HL-60 (cell line): ENCODE measurements at regions not wholly inside any gene's neighbourhood (a gene's known extent, or its start where the extent isn't known, plus 50 kb on each side); places are given as distances from the start of the nearest gene placed in this dataset.

Experiments
- DNase-seq, 2 experiments: peaks; one replicate each; pipeline ENCODE4 v3.0.0-alpha.2; 2010 to 2020; ENCODE audit warnings: low read depth in 1 of 2, low spot score in 1 of 2
- H3K27ac ChIP-seq: fragments of 250-450 bp; sonication (Bioruptor Pico); replicated peaks from 2 replicates; pipeline ENCODE4 v1.5.1; 2020; ENCODE audit warnings: mild to moderate bottlenecking, moderate library complexity
- H3K27me3 ChIP-seq: fragments of 250-450 bp; sonication (Bioruptor Pico); 2 replicates; pipeline ENCODE4 v1.5.1; 2021; ENCODE audit warnings: mild to moderate bottlenecking, moderate library complexity; ENCODE audit not compliant: insufficient read depth, poor library complexity, severe bottlenecking
- H3K4me3 ChIP-seq: replicated peaks from 2 replicates; pipeline ENCODE4 v1.5.1; 2011; ENCODE audit warnings: mild to moderate bottlenecking, control low read depth, low read length; ENCODE audit not compliant: insufficient read depth
- GABPA ChIP-seq: IDR thresholded peaks from 2 replicates; pipeline ENCODE4 v1.6.1; 2012; ENCODE audit warnings: low read depth
- POLR2AphosphoS5 ChIP-seq: IDR thresholded peaks from 2 replicates; pipeline ENCODE4 v1.6.1; 2012; ENCODE audit warnings: low read depth
- SPI1 ChIP-seq: IDR thresholded peaks from 2 replicates; pipeline ENCODE4 v1.6.1; 2012; ENCODE audit warnings: low read depth, mild to moderate bottlenecking, borderline replicate concordance
- TF ChIP-seq, protein P1 (sequence below): IDR thresholded peaks from one replicate; pipeline ENCODE4 v1.5.1; 2011; ENCODE audit warnings: low read length, control low read depth, inconsistent platforms; ENCODE audit not compliant: insufficient read depth
- TF ChIP-seq, protein P2 (sequence below): IDR thresholded peaks from 2 replicates; pipeline ENCODE4 v1.6.1; 2012; ENCODE audit warnings: low read depth; ENCODE audit not compliant: insufficient replicate concordance

DNA sequence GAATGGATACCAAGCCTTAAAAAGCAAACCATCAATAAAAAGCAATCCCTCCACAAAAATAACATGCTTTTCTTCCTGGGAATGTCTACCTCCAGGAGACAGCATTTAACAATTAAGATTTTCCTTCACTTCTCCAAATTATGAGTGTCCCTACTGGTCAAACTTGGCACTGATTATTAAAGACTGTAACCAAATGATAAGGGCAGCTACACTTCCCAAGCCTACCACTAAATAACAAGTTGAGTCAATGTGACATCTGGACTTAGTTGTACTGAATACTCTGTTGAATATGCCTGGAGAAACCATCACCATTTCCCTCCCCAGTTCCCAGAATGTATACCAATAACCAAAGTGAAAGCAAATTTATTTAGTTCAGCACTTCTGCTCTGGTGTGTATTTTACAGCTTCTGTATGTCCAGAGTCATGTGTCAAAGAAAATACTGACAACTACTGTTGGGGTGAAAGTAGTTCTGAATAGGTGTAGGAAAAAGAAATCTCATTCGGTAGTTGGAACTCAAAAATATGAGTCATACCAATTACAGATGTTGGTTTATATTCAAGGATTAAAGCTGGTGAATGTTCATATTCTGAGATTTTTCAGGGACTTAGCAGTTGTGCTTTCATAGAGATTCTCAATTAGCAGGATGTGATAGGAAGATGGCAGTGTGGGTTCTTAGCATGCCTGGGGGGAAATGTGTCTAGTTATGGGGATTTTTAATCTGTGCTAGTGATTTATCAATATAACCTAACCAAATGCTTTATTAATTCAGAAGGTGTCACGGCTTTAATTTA is 1291.6 kb upstream of the GYPC start:
- Histone ChIP-seq H3K27ac (no peak overlapping the region), H3K27me3 (no peaks in the 10 kb centered on the region), H3K4me3 (no peak overlapping the region)
- DNase-seq = no peak
- TF ChIP-seq, protein P1, sequence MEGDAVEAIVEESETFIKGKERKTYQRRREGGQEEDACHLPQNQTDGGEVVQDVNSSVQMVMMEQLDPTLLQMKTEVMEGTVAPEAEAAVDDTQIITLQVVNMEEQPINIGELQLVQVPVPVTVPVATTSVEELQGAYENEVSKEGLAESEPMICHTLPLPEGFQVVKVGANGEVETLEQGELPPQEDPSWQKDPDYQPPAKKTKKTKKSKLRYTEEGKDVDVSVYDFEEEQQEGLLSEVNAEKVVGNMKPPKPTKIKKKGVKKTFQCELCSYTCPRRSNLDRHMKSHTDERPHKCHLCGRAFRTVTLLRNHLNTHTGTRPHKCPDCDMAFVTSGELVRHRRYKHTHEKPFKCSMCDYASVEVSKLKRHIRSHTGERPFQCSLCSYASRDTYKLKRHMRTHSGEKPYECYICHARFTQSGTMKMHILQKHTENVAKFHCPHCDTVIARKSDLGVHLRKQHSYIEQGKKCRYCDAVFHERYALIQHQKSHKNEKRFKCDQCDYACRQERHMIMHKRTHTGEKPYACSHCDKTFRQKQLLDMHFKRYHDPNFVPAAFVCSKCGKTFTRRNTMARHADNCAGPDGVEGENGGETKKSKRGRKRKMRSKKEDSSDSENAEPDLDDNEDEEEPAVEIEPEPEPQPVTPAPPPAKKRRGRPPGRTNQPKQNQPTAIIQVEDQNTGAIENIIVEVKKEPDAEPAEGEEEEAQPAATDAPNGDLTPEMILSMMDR = no peak
- TF ChIP-seq, protein P2, sequence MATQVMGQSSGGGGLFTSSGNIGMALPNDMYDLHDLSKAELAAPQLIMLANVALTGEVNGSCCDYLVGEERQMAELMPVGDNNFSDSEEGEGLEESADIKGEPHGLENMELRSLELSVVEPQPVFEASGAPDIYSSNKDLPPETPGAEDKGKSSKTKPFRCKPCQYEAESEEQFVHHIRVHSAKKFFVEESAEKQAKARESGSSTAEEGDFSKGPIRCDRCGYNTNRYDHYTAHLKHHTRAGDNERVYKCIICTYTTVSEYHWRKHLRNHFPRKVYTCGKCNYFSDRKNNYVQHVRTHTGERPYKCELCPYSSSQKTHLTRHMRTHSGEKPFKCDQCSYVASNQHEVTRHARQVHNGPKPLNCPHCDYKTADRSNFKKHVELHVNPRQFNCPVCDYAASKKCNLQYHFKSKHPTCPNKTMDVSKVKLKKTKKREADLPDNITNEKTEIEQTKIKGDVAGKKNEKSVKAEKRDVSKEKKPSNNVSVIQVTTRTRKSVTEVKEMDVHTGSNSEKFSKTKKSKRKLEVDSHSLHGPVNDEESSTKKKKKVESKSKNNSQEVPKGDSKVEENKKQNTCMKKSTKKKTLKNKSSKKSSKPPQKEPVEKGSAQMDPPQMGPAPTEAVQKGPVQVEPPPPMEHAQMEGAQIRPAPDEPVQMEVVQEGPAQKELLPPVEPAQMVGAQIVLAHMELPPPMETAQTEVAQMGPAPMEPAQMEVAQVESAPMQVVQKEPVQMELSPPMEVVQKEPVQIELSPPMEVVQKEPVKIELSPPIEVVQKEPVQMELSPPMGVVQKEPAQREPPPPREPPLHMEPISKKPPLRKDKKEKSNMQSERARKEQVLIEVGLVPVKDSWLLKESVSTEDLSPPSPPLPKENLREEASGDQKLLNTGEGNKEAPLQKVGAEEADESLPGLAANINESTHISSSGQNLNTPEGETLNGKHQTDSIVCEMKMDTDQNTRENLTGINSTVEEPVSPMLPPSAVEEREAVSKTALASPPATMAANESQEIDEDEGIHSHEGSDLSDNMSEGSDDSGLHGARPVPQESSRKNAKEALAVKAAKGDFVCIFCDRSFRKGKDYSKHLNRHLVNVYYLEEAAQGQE = no peak
- TF ChIP-seq SPI1 (no peak), GABPA (no peak), POLR2AphosphoS5 (no peak)

DNA sequence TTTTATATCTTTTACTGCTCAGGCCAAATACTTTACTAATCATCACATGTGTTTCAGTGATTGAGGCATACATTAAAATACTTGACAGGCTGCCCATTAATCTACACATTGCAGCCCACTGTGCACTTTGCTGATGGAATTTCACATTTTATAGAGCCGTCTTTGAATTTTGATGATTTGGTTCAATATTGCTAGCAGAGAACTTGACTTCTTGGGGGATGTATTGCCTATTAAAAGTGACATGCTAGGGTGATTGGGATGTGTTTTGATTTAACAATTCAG is 1291.0 kb upstream of the GYPC start:
- no peak for TF ChIP-seq POLR2AphosphoS5
- TF ChIP-seq SPI1 = no peak
- no peak for TF ChIP-seq GABPA
- Histone ChIP-seq H3K27ac (no peak overlapping the region), H3K27me3 (no peaks in the 10 kb centered on the region), H3K4me3 (no peak overlapping the region)
- DNase-seq = no peak

DNA sequence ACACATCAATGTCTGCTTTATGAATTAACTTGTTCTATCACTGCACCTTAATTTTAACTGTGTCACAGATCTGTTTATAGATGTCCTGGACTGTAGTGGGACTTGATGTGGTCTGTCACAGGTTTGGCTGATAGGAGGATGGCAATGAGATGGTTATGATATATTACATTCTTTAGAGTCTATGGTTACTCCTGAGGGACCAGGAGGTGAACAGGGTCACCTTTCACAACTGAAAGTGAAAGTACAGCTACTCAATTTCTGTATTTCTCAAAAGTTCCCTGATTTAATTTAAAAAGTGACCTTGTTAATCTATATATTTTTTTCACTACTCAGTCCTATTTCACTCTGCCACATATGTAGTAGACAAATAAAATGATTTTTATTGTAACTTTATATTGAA is 1284.1 kb upstream of the GYPC start:
- no peak for TF ChIP-seq POLR2AphosphoS5
- no peak for TF ChIP-seq GABPA
- no peak for TF ChIP-seq SPI1
- TF ChIP-seq, protein P2 = no peak
- TF ChIP-seq, protein P1 = no peak
- no peak for DNase-seq
- Histone ChIP-seq H3K4me3 (no peak overlapping the region), H3K27ac (no peak overlapping the region), H3K27me3 (no peaks in the 10 kb centered on the region)

DNA sequence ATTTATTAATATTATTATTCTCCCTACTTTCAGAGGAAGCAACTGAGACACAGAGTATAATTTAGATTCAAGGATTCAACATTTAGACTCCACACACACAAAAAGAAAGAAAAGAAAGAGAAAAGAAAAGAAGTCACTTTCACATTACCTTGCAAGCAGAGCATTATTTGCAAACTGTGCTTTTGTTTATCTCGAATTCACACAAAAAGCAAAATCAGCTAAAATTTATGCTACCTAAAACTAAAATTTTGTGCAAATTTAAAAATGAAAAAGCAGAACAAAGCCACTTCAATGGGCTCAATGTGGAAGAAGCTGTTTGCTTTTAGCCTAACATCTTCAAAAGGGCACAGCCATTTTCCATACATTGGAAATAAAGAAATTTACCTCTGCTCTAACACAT is 1282.7 kb upstream of the GYPC start:
- TF ChIP-seq POLR2AphosphoS5 (no peak), SPI1 (no peak), GABPA (no peak)
- TF ChIP-seq, protein P1 = no peak
- TF ChIP-seq, protein P2 = no peak

More for the DNA sequence above, 1282.7 kb upstream of the GYPC start:
- Histone ChIP-seq H3K27ac (no peak overlapping the region), H3K4me3 (no peak overlapping the region), H3K27me3 (no peaks in the 10 kb centered on the region)
- no peak for DNase-seq
